Stimulated activated CD4-positive, alpha-beta T cell treated with anti-CD3 and anti-CD28 coated beads, Interleukin-12 subunit alpha, Interleukin-12 subunit beta, amount 100 ng/mL, for 24 hours (primary cell): ENCODE measurements at regions not wholly inside any gene's neighbourhood (a gene's known extent, or its start where the extent isn't known, plus 50 kb on each side); places are given as distances from the start of the nearest gene placed in this dataset.

Source experiments
- DNase-seq, 2 experiments: peaks; one replicate each; pipeline ENCODE4 v3.0.0-alpha.2; 2020; ENCODE audit warnings: low read depth in 2 of 2

- no peak for DNase-seq
These were observed 572.4 kb upstream of the MGMT start for GRCh38 chr10:128894641-128895040.

- DNase-seq = no peak
These were observed 571.6 kb upstream of the MGMT start for GRCh38 chr10:128895473-128895872.

- no peak for DNase-seq
These were observed 570.8 kb upstream of the MGMT start for GRCh38 chr10:128896116-128896795.

GRCh38 chr10:128896963-128897362, 570.1 kb upstream of the MGMT start:
- no peak for DNase-seq

GRCh38 chr10:128897401-128898129, 569.5 kb upstream of the MGMT start:
- DNase-seq = no peak

GRCh38 chr10:128898133-128898915, 568.7 kb upstream of the MGMT start:
- DNase-seq = no peak

- no peak for DNase-seq
These were observed 568.2 kb upstream of the MGMT start for GRCh38 chr10:128898916-128899195.

- no peak for DNase-seq
These were observed 566.6 kb upstream of the MGMT start for GRCh38 chr10:128900456-128900855.

- no peak for DNase-seq
These were observed 565.8 kb upstream of the MGMT start for GRCh38 chr10:128901236-128901635.

- DNase-seq = no peak
These were observed 564.9 kb upstream of the MGMT start for GRCh38 chr10:128902031-128902710.

- DNase-seq = no peak
These were observed 559.7 kb upstream of the MGMT start for GRCh38 chr10:128907155-128907941.

GRCh38 chr10:128908099-128908498, 558.9 kb upstream of the MGMT start:
- DNase-seq = no peak

GRCh38 chr10:128908499-128908898, 558.5 kb upstream of the MGMT start:
- no peak for DNase-seq

- no peak for DNase-seq
These were observed 554.3 kb upstream of the MGMT start for GRCh38 chr10:128912568-128913311.

GRCh38 chr10:128914681-128915080, 552.4 kb upstream of the MGMT start:
- no peak for DNase-seq

- no peak for DNase-seq
These were observed 551.4 kb upstream of the MGMT start for GRCh38 chr10:128915630-128916029.

GRCh38 chr10:128916383-128916782, 550.7 kb upstream of the MGMT start:
- no peak for DNase-seq

- DNase-seq = no peak
These were observed 545.5 kb upstream of the MGMT start for GRCh38 chr10:128921389-128922022.

GRCh38 chr10:128922172-128922571, 544.9 kb upstream of the MGMT start:
- no peak for DNase-seq

GRCh38 chr10:128922619-128923196, 544.3 kb upstream of the MGMT start:
- DNase-seq = no peak
